GM13977 (cell line): ENCODE measurements at regions not wholly inside any gene's neighbourhood (a gene's known extent, or its start where the extent isn't known, plus 50 kb on each side); places are given as distances from the start of the nearest gene placed in this dataset.

Experiments used
- DNase-seq: peaks from one replicate; pipeline ENCODE4 v3.0.0; 2012; ENCODE audit warnings: low spot score
- in situ Hi-C: fragments of 300-500 bp; cut with MboI; formaldehyde crosslinking; loops from one replicate; pipeline ENCODE4 v1.12.0; 2022; ENCODE audit warnings: low sequenced_read_pairs, low pct_unique_long_range_greater_than_20kb, mixed read lengths, inconsistent platforms; ENCODE audit not compliant: unreplicated experiment
- TF ChIP-seq, protein P1 (sequence below): IDR thresholded peaks from 2 replicates; pipeline ENCODE4 v1.5.1; 2012; ENCODE audit warnings: mild to moderate bottlenecking, control low read depth; ENCODE audit not compliant: insufficient read depth; ENCODE audit errors: extremely low read depth, missing control alignments

DNA sequence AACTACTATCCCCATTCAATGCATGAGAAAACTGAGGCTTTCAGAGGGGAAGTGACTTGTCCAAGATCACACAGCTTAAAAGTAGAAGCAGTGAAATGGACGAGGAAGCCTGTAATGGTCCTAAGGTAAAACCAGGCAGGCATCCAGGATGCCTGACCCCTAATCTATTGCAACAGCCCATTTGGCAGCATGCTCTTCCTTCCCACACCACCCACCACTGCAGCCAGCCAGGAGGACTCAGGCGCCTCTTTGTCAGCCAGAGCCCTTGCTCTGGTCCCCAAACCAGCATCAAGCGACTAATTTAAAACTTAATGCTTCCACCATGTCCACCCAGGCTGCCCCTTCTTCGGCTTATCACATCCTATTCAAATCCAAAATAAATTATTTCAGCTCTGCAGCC is 541.6 kb downstream of the CDK5RAP2 start:
- TF ChIP-seq, protein P1, sequence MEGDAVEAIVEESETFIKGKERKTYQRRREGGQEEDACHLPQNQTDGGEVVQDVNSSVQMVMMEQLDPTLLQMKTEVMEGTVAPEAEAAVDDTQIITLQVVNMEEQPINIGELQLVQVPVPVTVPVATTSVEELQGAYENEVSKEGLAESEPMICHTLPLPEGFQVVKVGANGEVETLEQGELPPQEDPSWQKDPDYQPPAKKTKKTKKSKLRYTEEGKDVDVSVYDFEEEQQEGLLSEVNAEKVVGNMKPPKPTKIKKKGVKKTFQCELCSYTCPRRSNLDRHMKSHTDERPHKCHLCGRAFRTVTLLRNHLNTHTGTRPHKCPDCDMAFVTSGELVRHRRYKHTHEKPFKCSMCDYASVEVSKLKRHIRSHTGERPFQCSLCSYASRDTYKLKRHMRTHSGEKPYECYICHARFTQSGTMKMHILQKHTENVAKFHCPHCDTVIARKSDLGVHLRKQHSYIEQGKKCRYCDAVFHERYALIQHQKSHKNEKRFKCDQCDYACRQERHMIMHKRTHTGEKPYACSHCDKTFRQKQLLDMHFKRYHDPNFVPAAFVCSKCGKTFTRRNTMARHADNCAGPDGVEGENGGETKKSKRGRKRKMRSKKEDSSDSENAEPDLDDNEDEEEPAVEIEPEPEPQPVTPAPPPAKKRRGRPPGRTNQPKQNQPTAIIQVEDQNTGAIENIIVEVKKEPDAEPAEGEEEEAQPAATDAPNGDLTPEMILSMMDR: no peak
- in situ Hi-C loops: no loop called here
- DNase-seq: no peak

DNA sequence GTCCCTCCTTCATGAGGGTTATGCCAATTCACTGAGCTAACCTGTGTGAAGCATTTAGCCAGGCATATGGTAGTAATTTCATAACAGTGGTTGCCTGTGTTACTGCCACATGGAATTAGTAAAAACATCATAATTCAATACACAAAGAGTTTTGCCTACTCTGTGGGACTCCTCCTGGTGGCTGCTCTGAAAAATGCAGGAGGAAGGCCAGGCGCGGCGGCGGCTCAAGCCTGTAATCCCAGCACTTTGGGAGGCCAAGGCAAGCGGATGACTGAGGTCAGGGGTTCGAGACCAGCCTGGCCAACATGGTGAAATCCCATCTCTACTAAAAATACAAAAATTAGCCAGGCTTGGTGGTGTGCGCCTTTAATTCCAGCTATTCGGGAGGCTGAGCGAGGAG is 547.3 kb downstream of the CDK5RAP2 start:
- TF ChIP-seq, protein P1: peak; percentile 30
- DNase-seq: no peak
- in situ Hi-C loops: no loop called here

DNA sequence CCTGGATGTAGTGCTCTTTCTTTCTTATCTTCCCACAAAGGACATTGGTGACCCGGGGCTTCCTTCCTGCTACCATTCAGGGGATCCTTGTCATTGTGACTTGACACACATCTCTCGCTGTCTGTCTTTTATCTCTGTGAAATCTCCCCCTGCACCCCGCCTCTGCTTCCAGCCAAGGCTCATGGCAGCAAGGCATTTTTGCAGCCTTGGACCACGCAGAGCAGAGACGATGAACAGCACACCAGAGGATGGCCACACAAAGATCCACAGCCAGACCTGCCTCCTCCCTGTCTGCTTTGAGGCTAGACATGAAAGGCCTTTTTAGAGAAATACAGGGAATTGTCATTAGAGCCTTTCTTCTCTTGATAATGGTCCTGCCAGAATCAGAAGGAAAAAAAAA is 549.1 kb downstream of the CDK5RAP2 start:
- TF ChIP-seq, protein P1: no peak
- DNase-seq: no peak
- in situ Hi-C loops: no loop called here

DNA sequence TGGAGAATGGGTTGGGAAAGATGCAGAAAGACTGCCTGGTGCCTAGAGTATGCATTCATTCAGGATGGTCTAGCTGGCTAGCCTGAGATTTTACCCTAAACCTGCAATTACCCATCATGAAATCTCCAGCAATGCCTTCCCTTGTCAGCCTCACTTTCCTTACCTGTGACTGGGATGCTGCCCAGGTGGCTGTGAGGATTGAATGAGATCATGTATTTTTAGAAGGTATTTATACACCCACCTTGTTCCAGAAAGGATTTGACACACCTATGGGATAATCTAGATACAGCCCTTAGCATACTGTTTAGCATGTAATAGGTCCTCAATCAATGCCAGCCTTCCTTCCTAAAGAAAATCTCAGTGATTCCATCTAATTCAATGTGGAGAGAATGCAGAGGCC is 561.4 kb downstream of the CDK5RAP2 start:
- TF ChIP-seq, protein P1: no peak
- DNase-seq: no peak
- in situ Hi-C loops: no loop called here

DNA sequence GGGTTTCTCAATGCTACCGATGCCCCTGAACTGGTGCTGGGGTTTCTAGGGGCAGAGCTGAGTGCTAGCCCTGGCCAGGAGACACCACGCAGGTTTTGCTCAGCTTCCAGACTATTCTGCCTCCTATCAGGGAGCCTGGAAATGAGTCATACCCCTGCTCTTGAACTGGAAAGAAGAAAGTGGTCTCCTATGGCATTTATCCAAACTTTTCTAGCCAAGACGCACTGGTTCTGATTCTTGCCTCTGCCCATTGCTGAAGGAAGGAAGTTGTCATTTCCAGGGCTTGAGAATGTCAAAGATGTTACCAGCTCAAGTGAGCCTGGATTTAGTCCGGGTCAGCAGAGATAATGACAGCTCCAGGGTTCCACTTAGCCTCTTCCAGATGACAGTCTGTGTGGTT is 561.9 kb downstream of the CDK5RAP2 start:
- in situ Hi-C loops: no loop called here
- no peak for DNase-seq
- TF ChIP-seq, protein P1: no peak

DNA sequence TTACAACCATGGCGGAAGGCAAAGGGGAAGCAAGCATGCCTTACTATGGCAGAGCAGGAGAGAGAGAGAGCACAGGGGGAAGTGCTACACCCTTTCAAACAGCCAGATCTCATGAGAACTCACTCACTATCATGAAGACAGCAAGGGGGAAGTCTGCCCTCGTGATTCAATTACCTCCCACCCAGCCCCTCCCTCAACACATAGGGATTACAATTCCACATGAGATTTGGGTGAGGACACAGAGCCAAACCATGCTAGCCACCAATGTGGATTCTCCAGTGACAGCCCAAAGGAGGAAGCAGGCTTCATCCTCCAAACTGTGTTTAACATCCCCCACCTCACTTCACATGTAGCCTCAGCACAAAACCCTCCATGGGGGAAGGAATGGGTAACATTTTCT is 563.7 kb downstream of the CDK5RAP2 start:
- TF ChIP-seq, protein P1: no peak
- in situ Hi-C loops: no loop called here
- no peak for DNase-seq

DNA sequence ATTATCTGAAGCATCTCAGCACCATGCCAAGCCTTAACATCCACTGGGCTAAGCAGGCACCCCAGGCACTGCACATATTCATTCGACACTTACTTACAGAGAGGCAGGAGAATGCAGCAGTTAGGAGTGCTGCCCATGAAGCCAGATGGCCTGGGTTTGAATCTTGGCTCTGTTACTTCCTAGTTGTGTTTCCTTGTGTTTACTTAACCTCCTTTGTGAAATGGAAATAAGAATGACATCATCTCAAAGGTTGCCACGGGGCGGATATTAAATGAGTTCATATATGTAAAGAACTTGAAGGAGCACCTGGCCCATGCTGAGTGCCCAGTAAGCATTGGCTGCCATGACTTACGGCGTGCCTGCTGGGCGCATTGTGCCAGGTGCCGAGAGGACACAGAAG is 565.2 kb downstream of the CDK5RAP2 start:
- DNase-seq: no peak
- in situ Hi-C loops: no loop called here
- TF ChIP-seq, protein P1: no peak
